SU-DHL-6 (cell line): ENCODE measurements at regions not wholly inside any gene's neighbourhood (a gene's known extent, or its start where the extent isn't known, plus 50 kb on each side); places are given as distances from the start of the nearest gene placed in this dataset.

Experiments used
- CTCF ChIP-seq: fragments of 200-600 bp; sonication (generic); IDR thresholded peaks from one replicate; pipeline ENCODE4 v1.5.1; 2017; ENCODE audit warnings: antibody characterized with exemption, mild to moderate bottlenecking, low read length, moderate library complexity; ENCODE audit not compliant: insufficient read depth, poor library complexity, severe bottlenecking
- EZH2phosphoT487 ChIP-seq: fragments of 200-600 bp; sonication (generic), shearing (Covaris generic); conservative IDR thresholded peaks from 2 replicates; pipeline ENCODE4 v1.6.1; 2018; ENCODE audit warnings: mild to moderate bottlenecking, antibody characterized with exemption, low read length, moderate library complexity, mixed read lengths

GRCh38 chr5:36494841-36495601 lies 111.4 kb upstream of the SLC1A3 start:
- no peak for TF ChIP-seq CTCF
- no peak for TF ChIP-seq EZH2phosphoT487
